D721Med (cell line): ENCODE measurements at regions not wholly inside any gene's neighbourhood (a gene's known extent, or its start where the extent isn't known, plus 50 kb on each side); places are given as distances from the start of the nearest gene placed in this dataset.

Experiments used
- DNase-seq: peaks from one replicate; pipeline ENCODE4 v3.0.0; 2011; ENCODE audit warnings: low spot score; ENCODE audit not compliant: insufficient read length
- FAIRE-seq: peaks from 2 replicates; lab custom pipeline; 2011; peaks lifted over from hg19 to GRCh38; lab: Jason Lieb, UNC
- TF ChIP-seq, protein P1 (sequence below): IDR thresholded peaks from 2 replicates; pipeline ENCODE4 v1.5.1; 2012; ENCODE audit warnings: mild to moderate bottlenecking, control low read depth; ENCODE audit not compliant: insufficient read depth; ENCODE audit errors: missing control alignments

DNA sequence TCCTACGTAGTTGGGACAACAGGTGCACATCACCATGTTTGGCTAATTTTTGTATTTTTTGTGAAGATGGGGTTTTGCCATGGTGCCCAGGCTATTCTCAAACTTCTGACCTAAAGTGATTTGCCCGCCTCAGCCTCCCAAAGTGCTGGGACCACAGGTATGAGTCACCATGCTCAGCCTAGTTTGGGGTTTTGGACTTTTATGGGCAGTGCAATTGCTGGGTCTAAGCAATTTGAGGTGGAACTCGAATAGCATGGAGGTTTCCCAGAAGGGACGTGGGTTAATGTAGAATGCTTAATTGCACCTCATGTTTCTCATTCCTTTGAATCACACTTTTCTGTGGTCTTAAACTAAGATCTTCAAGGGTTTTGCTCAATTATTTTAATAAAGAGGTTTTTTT lies 102.3 kb upstream of the EPHA4 start:
- TF ChIP-seq, protein P1, sequence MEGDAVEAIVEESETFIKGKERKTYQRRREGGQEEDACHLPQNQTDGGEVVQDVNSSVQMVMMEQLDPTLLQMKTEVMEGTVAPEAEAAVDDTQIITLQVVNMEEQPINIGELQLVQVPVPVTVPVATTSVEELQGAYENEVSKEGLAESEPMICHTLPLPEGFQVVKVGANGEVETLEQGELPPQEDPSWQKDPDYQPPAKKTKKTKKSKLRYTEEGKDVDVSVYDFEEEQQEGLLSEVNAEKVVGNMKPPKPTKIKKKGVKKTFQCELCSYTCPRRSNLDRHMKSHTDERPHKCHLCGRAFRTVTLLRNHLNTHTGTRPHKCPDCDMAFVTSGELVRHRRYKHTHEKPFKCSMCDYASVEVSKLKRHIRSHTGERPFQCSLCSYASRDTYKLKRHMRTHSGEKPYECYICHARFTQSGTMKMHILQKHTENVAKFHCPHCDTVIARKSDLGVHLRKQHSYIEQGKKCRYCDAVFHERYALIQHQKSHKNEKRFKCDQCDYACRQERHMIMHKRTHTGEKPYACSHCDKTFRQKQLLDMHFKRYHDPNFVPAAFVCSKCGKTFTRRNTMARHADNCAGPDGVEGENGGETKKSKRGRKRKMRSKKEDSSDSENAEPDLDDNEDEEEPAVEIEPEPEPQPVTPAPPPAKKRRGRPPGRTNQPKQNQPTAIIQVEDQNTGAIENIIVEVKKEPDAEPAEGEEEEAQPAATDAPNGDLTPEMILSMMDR, result no peak
- DNase-seq (no peak), FAIRE-seq (no peak)

DNA sequence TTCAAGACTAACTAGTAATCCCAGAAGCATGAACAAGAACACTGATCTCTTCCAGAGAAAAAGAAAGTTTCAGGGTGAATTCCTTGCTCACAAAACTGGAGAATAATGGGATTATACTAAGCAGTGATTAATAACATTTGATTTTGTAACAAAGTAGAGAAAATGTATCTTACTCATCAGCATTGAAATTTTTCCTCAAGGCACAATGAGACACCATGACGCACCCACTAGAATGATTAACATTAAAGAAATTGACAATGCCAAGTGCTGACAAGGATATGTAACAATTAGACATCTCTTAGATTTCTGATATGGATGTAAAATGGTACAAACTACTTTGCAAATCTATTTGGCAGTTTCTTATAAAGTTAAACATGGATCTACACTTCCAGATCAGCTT lies 101.1 kb upstream of the EPHA4 start:
- TF ChIP-seq, protein P1, result no peak
- FAIRE-seq (no peak), DNase-seq (no peak)

DNA sequence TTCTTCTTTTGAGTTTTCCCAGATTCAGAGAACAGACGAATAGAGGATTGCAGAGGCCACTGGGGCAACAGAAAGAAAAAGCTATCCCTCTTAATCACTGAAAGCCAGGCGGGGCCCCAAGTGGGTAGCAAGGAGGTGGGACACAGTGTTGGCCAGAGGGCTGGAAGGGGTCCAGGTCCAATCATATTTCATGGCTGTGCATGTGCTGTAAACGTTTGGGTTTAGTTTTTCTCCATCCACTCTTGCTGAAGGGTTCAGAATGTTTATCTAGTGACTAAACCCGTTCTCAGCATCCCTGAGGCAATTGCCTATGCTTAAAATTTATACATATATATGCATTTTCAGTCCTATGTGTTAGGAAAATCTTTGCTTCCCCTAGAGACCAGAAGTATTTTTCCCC lies 99.4 kb upstream of the EPHA4 start:
- DNase-seq, result no peak
- TF ChIP-seq, protein P1, result no peak
- no peak for FAIRE-seq

DNA sequence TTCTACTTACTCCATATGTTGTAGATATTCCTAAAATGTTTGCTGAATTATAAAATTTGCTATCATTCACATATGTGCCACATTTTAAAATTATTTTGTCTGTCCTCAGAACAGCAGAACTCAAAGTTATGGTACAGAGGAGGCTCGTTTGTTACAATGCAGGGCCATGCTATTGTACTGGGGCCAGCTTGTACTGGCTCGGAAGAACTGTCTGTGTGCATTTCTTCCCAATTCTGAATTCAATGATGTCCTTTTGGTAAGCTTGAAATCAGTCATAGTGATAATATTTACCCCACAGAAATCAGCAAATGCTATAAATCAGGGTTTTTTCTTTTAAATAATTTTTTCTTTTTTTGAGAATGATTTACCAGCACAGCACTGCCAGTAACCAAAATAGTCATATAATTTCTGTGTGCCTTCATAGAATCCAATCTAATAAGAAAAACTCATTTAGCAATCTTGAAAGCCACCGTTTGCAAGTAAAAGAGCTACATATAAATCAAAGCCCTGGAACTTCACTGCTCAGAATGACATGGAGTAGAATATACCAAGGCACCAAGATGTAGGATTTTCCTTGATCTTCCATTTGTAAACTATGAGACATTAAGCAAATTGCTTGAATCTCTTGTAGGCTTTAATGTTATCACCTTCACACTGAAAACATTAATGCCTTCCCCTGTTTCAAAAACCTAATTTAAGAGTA lies 90.7 kb upstream of the EPHA4 start:
- TF ChIP-seq, protein P1, result no peak
- no peak for FAIRE-seq
- DNase-seq, result no peak

DNA sequence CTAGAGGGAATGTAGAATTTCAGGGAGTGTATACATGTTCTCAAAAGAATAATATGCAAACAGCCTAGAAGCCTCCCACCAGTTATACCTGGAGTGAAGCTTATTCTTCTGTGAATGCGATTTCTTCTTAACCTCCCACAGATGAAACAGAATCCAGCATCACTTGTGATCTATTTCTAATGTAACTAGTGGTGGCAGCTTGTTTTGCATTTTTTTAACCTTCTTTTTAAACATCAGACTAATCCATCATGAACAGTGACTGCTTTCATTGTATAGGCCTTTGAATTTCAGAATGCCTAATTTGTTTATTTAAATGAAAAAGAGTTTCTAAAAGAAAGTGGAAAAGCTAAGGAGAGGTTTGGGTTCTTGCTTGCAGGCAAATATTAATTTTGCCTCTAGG lies 85.7 kb upstream of the EPHA4 start:
- FAIRE-seq (no peak), DNase-seq (no peak)
- TF ChIP-seq, protein P1, result no peak

DNA sequence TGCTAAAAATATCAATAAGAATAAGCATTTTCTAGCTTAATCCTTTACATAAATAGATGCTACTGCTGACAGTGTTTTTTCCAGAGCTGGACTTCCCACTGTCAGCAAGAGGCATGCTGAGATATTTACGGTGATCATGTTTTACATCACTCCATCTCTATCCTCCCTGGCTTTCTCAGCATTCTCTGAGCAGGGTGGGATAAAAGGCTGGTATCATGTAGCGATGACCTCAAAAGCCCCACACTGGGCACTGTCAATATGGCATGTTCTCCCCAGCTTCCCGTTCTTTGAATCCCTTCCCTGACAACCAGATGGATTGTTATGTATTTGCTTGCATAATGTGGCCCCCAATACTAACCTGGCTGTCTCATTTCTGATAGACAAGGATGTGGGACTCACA lies 83.2 kb upstream of the EPHA4 start:
- no peak for DNase-seq
- FAIRE-seq, result no peak
- TF ChIP-seq, protein P1, result no peak

DNA sequence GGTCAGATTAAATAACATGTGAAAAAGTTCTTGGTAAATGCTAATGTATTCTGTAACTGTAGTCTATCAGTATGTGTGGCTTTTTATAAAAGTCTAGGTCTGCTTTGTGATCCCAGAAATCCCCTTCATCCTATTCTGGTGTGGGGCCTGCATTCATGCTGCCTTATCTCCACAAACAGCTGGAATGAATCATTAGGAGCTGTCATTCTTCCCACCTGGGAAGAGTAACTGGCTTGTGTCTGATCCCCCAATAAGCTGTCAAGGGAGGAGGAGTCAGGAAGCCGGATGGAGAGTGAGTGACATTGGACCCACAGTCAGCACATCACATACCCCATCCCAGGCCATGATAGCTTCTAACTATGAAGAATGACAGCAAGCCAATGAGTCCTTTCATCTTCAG lies 81.1 kb upstream of the EPHA4 start:
- DNase-seq, result no peak
- no peak for FAIRE-seq
- TF ChIP-seq, protein P1, result no peak
